ENCODE measurements at regions not wholly inside any gene's neighbourhood (a gene's known extent, or its start where the extent isn't known, plus 50 kb on each side); places are given as distances from the start of the nearest gene placed in this dataset.

- Histone ChIP-seq H3K36me3 (ENCODE audit: control insufficient read depth in 1 of 2, insufficient read depth in 2 of 2, low read length in 2 of 2) (no peaks in the 10 kb centered on the region), H3K9me2 (ENCODE audit: insufficient read depth) (no peaks in the 10 kb centered on the region), H2AFZ (ENCODE audit: low read depth, low read length, poor library complexity, severe bottlenecking) (no peak overlapping the region), H3K27me3 (ENCODE audit: insufficient read depth, low read length) (no peaks in the 10 kb centered on the region), H4K20me1 (ENCODE audit: insufficient read depth) (no peaks in the 10 kb centered on the region), H3K27ac (ENCODE audit: low read depth, low read length) (no peak overlapping the region), H3K9ac (ENCODE audit: low read length) (no peak overlapping the region), H3K9me3 (ENCODE audit: control insufficient read depth in 1 of 2, insufficient read depth in 1 of 2, low read depth in 1 of 2, low read length in 2 of 2) (no peaks in the 10 kb centered on the region), H3K4me3 (replicated peaks in 1 of 2; ENCODE audit: low read depth in 1 of 2, low read length in 2 of 2) (no peak overlapping the region), H3K4me2 (ENCODE audit: low read length) (no peak overlapping the region), H3K79me2 (ENCODE audit: insufficient read depth, low read length) (no peaks in the 10 kb centered on the region), H3K4me1 (ENCODE audit: control insufficient read depth in 1 of 2, insufficient read depth in 2 of 2, low read length in 2 of 2) (no peaks in the 10 kb centered on the region)
- CTCF ChIA-PET, result no interaction called here
- intact Hi-C loops (cut with micrococcal nuclease), result no loop called here
- BruUV-seq (replicated peaks), result no TSS peak
- POLR2A ChIA-PET, result no interaction called here
- DNase-seq (ENCODE audit: low read depth, low spot score) (no peak), ATAC-seq (no peak)
- TF ChIP-seq ZNF274 (IDR thresholded peaks at IDR 0.05; ENCODE audit: low read depth, low read length), result no peak
- no peak for TF ChIP-seq CTCF (IDR thresholded peaks at IDR 0.05 in 2 of 3, conservative IDR thresholded peaks at IDR 0.05 in 1 of 3; ENCODE audit: borderline replicate concordance in 1 of 3, insufficient read depth in 1 of 3, low read depth in 2 of 3, low read length in 2 of 3)
- TF ChIP-seq REST (IDR thresholded peaks at IDR 0.05; ENCODE audit: low read depth), result no peak
- no peak for TF ChIP-seq RAD21 (IDR thresholded peaks at IDR 0.05; ENCODE audit: low read depth)
- TF ChIP-seq SP1 (IDR thresholded peaks at IDR 0.05; ENCODE audit: low read depth), result no peak
- no peak for TF ChIP-seq ELF1 (IDR thresholded peaks at IDR 0.05; ENCODE audit: borderline replicate concordance, low read depth)
- no peak for TF ChIP-seq CEBPB (IDR thresholded peaks at IDR 0.05; ENCODE audit: low read depth)
- TF ChIP-seq ATF3 (IDR thresholded peaks at IDR 0.05), result no peak
- TF ChIP-seq ZBTB33 (IDR thresholded peaks at IDR 0.05; ENCODE audit: extremely low read depth, insufficient replicate concordance, low read length), result no peak
- no peak for TF ChIP-seq SIN3A (IDR thresholded peaks at IDR 0.05; ENCODE audit: low read depth)
- no peak for TF ChIP-seq EZH2phosphoT487 (IDR thresholded peaks at IDR 0.05; ENCODE audit: borderline replicate concordance)
- TF ChIP-seq JUND (IDR thresholded peaks at IDR 0.05), result no peak
- TF ChIP-seq TCF7L2 (IDR thresholded peaks at IDR 0.05; ENCODE audit: borderline replicate concordance, extremely low read depth, insufficient read depth, insufficient read length), result no peak
- TF ChIP-seq EGR1 (IDR thresholded peaks at IDR 0.05; ENCODE audit: low read depth), result no peak
- TF ChIP-seq SRF (IDR thresholded peaks at IDR 0.05; ENCODE audit: low read depth), result no peak
- no peak for TF ChIP-seq POLR2A (IDR thresholded peaks at IDR 0.05; ENCODE audit: borderline replicate concordance, extremely low read depth, insufficient read depth, insufficient read length)
- TF ChIP-seq POLR2AphosphoS5 (IDR thresholded peaks at IDR 0.05; ENCODE audit: low read depth, low read length), result no peak
- TF ChIP-seq MAX (IDR thresholded peaks at IDR 0.05), result no peak
- TF ChIP-seq FOSL1 (IDR thresholded peaks at IDR 0.05; ENCODE audit: low read depth), result no peak
- RAD21 ChIA-PET (ENCODE audit: low non-redundant PET in 1 of 2, low total read pairs in 2 of 2, uncharacterized antibody in 2 of 2, unreplicated experiment in 2 of 2), result no interaction called here
These were observed 50.1 kb upstream of the MYCBP2 start for GRCh38 chr13:77377016-77377415.
